ENCODE measurements at regions not wholly inside any gene's neighbourhood (a gene's known extent, or its start where the extent isn't known, plus 50 kb on each side); places are given as distances from the start of the nearest gene placed in this dataset.

GRCh38 chr4:141569141-141569540 lies 67.2 kb upstream of the IL15 start:
- Histone ChIP-seq H3K36me3 (ENCODE audit: control insufficient read depth in 1 of 2, insufficient read depth in 2 of 2, low read length in 2 of 2) (no peaks in the 10 kb centered on the region), H3K27me3 (ENCODE audit: low read depth, low read length) (no peaks in the 10 kb centered on the region), H3K27ac (ENCODE audit: low read length) (no peak overlapping the region), H3K4me3 (ENCODE audit: low read depth in 1 of 2, low read length in 2 of 2) (no peak overlapping the region), H3K9me3 (ENCODE audit: control insufficient read depth in 1 of 2, low read length in 2 of 2) (no peaks in the 10 kb centered on the region), H3K4me1 (ENCODE audit: control insufficient read depth in 1 of 2, insufficient read depth in 2 of 2, low read length in 2 of 2) (no peaks in the 10 kb centered on the region)

- H3K4me3 ChIP-seq (ENCODE audit: low read depth in 1 of 2, low read length in 2 of 2): no peak overlapping the region
- no peaks in the 10 kb centered on the region for H3K9me3 ChIP-seq (ENCODE audit: control insufficient read depth in 1 of 2, low read length in 2 of 2)
- no peak overlapping the region for H3K27ac ChIP-seq (ENCODE audit: low read length)
- no peaks in the 10 kb centered on the region for H3K4me1 ChIP-seq (ENCODE audit: control insufficient read depth in 1 of 2, insufficient read depth in 2 of 2, low read length in 2 of 2)
- no peaks in the 10 kb centered on the region for H3K36me3 ChIP-seq (ENCODE audit: control insufficient read depth in 1 of 2, insufficient read depth in 2 of 2, low read length in 2 of 2)
- H3K27me3 ChIP-seq (ENCODE audit: low read depth, low read length): no peaks in the 10 kb centered on the region
These were observed 66.1 kb upstream of the IL15 start for GRCh38 chr4:141570290-141570689.

GRCh38 chr4:141571362-141571761 lies 65.0 kb upstream of the IL15 start:
- Histone ChIP-seq H3K36me3 (ENCODE audit: control insufficient read depth in 1 of 2, insufficient read depth in 2 of 2, low read length in 2 of 2) (no peaks in the 10 kb centered on the region), H3K27ac (ENCODE audit: low read length) (no peak overlapping the region), H3K27me3 (ENCODE audit: low read depth, low read length) (no peaks in the 10 kb centered on the region), H3K4me3 (ENCODE audit: low read depth in 1 of 2, low read length in 2 of 2) (no peak overlapping the region), H3K4me1 (ENCODE audit: control insufficient read depth in 1 of 2, insufficient read depth in 2 of 2, low read length in 2 of 2) (no peaks in the 10 kb centered on the region), H3K9me3 (ENCODE audit: control insufficient read depth in 1 of 2, low read length in 2 of 2) (no peaks in the 10 kb centered on the region)

GRCh38 chr4:141571793-141572192 lies 64.6 kb upstream of the IL15 start:
- H3K36me3 ChIP-seq (ENCODE audit: control insufficient read depth in 1 of 2, insufficient read depth in 2 of 2, low read length in 2 of 2): no peaks in the 10 kb centered on the region
- no peak overlapping the region for H3K27ac ChIP-seq (ENCODE audit: low read length)
- no peaks in the 10 kb centered on the region for H3K27me3 ChIP-seq (ENCODE audit: low read depth, low read length)
- H3K4me1 ChIP-seq (ENCODE audit: control insufficient read depth in 1 of 2, insufficient read depth in 2 of 2, low read length in 2 of 2): no peaks in the 10 kb centered on the region
- no peaks in the 10 kb centered on the region for H3K9me3 ChIP-seq (ENCODE audit: control insufficient read depth in 1 of 2, low read length in 2 of 2)
- no peak overlapping the region for H3K4me3 ChIP-seq (ENCODE audit: low read depth in 1 of 2, low read length in 2 of 2)

GRCh38 chr4:141573678-141574077 lies 62.7 kb upstream of the IL15 start:
- Histone ChIP-seq H3K27ac (ENCODE audit: low read length) (no peak overlapping the region), H3K4me3 (ENCODE audit: low read depth in 1 of 2, low read length in 2 of 2) (no peak overlapping the region), H3K36me3 (ENCODE audit: control insufficient read depth in 1 of 2, insufficient read depth in 2 of 2, low read length in 2 of 2) (no peaks in the 10 kb centered on the region), H3K27me3 (ENCODE audit: low read depth, low read length) (no peaks in the 10 kb centered on the region), H3K9me3 (ENCODE audit: control insufficient read depth in 1 of 2, low read length in 2 of 2) (no peaks in the 10 kb centered on the region), H3K4me1 (ENCODE audit: control insufficient read depth in 1 of 2, insufficient read depth in 2 of 2, low read length in 2 of 2) (no peaks in the 10 kb centered on the region)

- H3K9me3 ChIP-seq (ENCODE audit: control insufficient read depth in 1 of 2, low read length in 2 of 2): no peaks in the 10 kb centered on the region
These were observed 60.5 kb upstream of the IL15 start for GRCh38 chr4:141575884-141576283.

GRCh38 chr4:141576585-141577110 lies 59.7 kb upstream of the IL15 start:
- Histone ChIP-seq H3K4me1 (ENCODE audit: control insufficient read depth in 1 of 2, insufficient read depth in 2 of 2, low read length in 2 of 2) (no peaks in the 10 kb centered on the region), H3K36me3 (ENCODE audit: control insufficient read depth in 1 of 2, insufficient read depth in 2 of 2, low read length in 2 of 2) (no peaks in the 10 kb centered on the region), H3K9me3 (ENCODE audit: control insufficient read depth in 1 of 2, low read length in 2 of 2) (no peaks in the 10 kb centered on the region), H3K27ac (ENCODE audit: low read length) (no peak overlapping the region), H3K27me3 (ENCODE audit: low read depth, low read length) (no peaks in the 10 kb centered on the region), H3K4me3 (ENCODE audit: low read depth in 1 of 2, low read length in 2 of 2) (no peak overlapping the region)

More at GRCh38 chr4:141575884-141576283, 60.5 kb upstream of the IL15 start:
- Histone ChIP-seq H3K27me3 (ENCODE audit: low read depth, low read length) (no peaks in the 10 kb centered on the region), H3K4me1 (ENCODE audit: control insufficient read depth in 1 of 2, insufficient read depth in 2 of 2, low read length in 2 of 2) (no peaks in the 10 kb centered on the region), H3K27ac (ENCODE audit: low read length) (no peak overlapping the region), H3K36me3 (ENCODE audit: control insufficient read depth in 1 of 2, insufficient read depth in 2 of 2, low read length in 2 of 2) (no peaks in the 10 kb centered on the region), H3K4me3 (ENCODE audit: low read depth in 1 of 2, low read length in 2 of 2) (no peak overlapping the region)

- no peaks in the 10 kb centered on the region for H3K36me3 ChIP-seq (ENCODE audit: control insufficient read depth in 1 of 2, insufficient read depth in 2 of 2, low read length in 2 of 2)
- H3K9me3 ChIP-seq (ENCODE audit: control insufficient read depth in 1 of 2, low read length in 2 of 2): no peaks in the 10 kb centered on the region
- H3K27me3 ChIP-seq (ENCODE audit: low read depth, low read length): no peaks in the 10 kb centered on the region
- H3K4me3 ChIP-seq (ENCODE audit: low read depth in 1 of 2, low read length in 2 of 2): no peak overlapping the region
- no peak overlapping the region for H3K27ac ChIP-seq (ENCODE audit: low read length)
- H3K4me1 ChIP-seq (ENCODE audit: control insufficient read depth in 1 of 2, insufficient read depth in 2 of 2, low read length in 2 of 2): no peaks in the 10 kb centered on the region
These were observed 57.9 kb upstream of the IL15 start for GRCh38 chr4:141578451-141578850.

- H3K27ac ChIP-seq (ENCODE audit: low read length): no peak overlapping the region
- no peak overlapping the region for H3K4me3 ChIP-seq (ENCODE audit: low read depth in 1 of 2, low read length in 2 of 2)
- no peaks in the 10 kb centered on the region for H3K4me1 ChIP-seq (ENCODE audit: control insufficient read depth in 1 of 2, insufficient read depth in 2 of 2, low read length in 2 of 2)
- H3K27me3 ChIP-seq (ENCODE audit: low read depth, low read length): no peaks in the 10 kb centered on the region
- H3K9me3 ChIP-seq (ENCODE audit: control insufficient read depth in 1 of 2, low read length in 2 of 2): peaks cover 0 to 6% of the 10 kb centered on the region in 2 donors
- no peaks in the 10 kb centered on the region for H3K36me3 ChIP-seq (ENCODE audit: control insufficient read depth in 1 of 2, insufficient read depth in 2 of 2, low read length in 2 of 2)
These were observed 55.9 kb upstream of the IL15 start for GRCh38 chr4:141580523-141580922.
